ENCODE measurements at regions not wholly inside any gene's neighbourhood (a gene's known extent, or its start where the extent isn't known, plus 50 kb on each side); places are given as distances from the start of the nearest gene placed in this dataset.

DNA sequence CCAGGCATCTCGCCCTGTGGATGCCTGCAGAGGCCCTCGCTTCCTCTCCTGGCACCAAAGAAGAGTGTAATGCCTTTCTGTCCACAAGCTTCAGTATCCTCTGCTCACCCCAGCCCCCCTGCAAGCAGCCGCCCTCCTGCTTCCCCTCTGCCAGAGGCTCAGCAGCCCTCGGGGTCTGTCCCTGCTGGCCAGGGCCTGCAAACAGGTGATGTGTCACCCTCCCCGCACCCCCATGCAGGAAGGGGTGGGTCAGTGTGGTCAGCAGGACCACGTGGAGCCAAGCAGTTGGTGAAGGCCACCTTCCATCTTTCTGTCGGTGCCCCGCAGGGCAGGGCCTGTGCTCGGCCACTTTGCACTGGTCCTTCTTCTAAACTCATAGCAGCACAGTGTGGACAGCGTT is 129.9 kb upstream of the CIBAR2 start:
- TF ChIP-seq POLR2A (IDR thresholded peaks at IDR 0.05), result no peak
- TF ChIP-seq CTCF (IDR thresholded peaks at IDR 0.05), result no peak

All from heart left ventricle (tissue), 13 donors.